ENCODE measurements at regions not wholly inside any gene's neighbourhood (a gene's known extent, or its start where the extent isn't known, plus 50 kb on each side); places are given as distances from the start of the nearest gene placed in this dataset.
"Not testable (repeated sequence)": the region's sequence is repeated elsewhere in the genome, so short reads cannot be mapped to it uniquely, and the experiment has no call there.

- TF ChIP-seq CTCF (IDR thresholded peaks at IDR 0.05) = no peak
- no peaks in the 10 kb centered on the region for H3K27me3 ChIP-seq
- no peaks in the 10 kb centered on the region for H3K9me3 ChIP-seq
- H3K36me3 ChIP-seq = no peaks in the 10 kb centered on the region
- no peak overlapping the region for H3K4me3 ChIP-seq
- intact Hi-C loops (cut with DNase I) = no loop called here
- H3K27ac ChIP-seq = no peak overlapping the region
- no peak for DNase-seq
- no peak overlapping the region for H3K9ac ChIP-seq (ENCODE audit: low read depth in 2 of 2, low read length in 2 of 2)
- H3K4me1 ChIP-seq = no peaks in the 10 kb centered on the region
Measured at GRCh38 chr3:96347289-96347688, 467.1 kb upstream of the EPHA6 start.

- H3K9me3 ChIP-seq; H3K9ac ChIP-seq (ENCODE audit: low read depth in 2 of 2, low read length in 2 of 2); H3K27me3 ChIP-seq; H3K4me3 ChIP-seq; DNase-seq; H3K4me1 ChIP-seq; H3K36me3 ChIP-seq; H3K27ac ChIP-seq; intact Hi-C loops (cut with DNase I): not testable (repeated sequence)
Measured at GRCh38 chr3:96351598-96351997, 462.8 kb upstream of the EPHA6 start.

GRCh38 chr3:96354106-96354505 is 460.3 kb upstream of the EPHA6 start:
- H3K4me1 ChIP-seq = no peaks in the 10 kb centered on the region
- intact Hi-C loops (cut with DNase I) = no loop called here

GRCh38 chr3:96354742-96355141 is 459.7 kb upstream of the EPHA6 start:
- Histone ChIP-seq H3K9me3 (no peaks in the 10 kb centered on the region), H3K4me3 (no peak overlapping the region), H3K4me1 (no peaks in the 10 kb centered on the region), H3K36me3 (no peaks in the 10 kb centered on the region), H3K27me3 (no peaks in the 10 kb centered on the region), H3K27ac (no peak overlapping the region), H3K9ac (ENCODE audit: low read depth in 2 of 2, low read length in 2 of 2) (no peak overlapping the region)
- TF ChIP-seq CTCF (IDR thresholded peaks at IDR 0.05) = no peak
- intact Hi-C loops (cut with DNase I) = no loop called here
- no peak for DNase-seq

More at GRCh38 chr3:96354106-96354505, 460.3 kb upstream of the EPHA6 start:
- TF ChIP-seq CTCF (IDR thresholded peaks at IDR 0.05) = no peak
- no peak for DNase-seq
- H3K27ac ChIP-seq = no peak overlapping the region
- no peaks in the 10 kb centered on the region for H3K36me3 ChIP-seq
- H3K27me3 ChIP-seq = no peaks in the 10 kb centered on the region
- H3K9ac ChIP-seq (ENCODE audit: low read depth in 2 of 2, low read length in 2 of 2) = no peak overlapping the region
- no peak overlapping the region for H3K4me3 ChIP-seq
- H3K9me3 ChIP-seq = no peaks in the 10 kb centered on the region

GRCh38 chr3:96361241-96361640 is 453.2 kb upstream of the EPHA6 start:
- DNase-seq = no peak
- H3K27me3 ChIP-seq = no peaks in the 10 kb centered on the region
- intact Hi-C loops (cut with DNase I) = no loop called here
- no peak for TF ChIP-seq CTCF (IDR thresholded peaks at IDR 0.05)
- no peaks in the 10 kb centered on the region for H3K36me3 ChIP-seq
- H3K9me3 ChIP-seq = no peaks in the 10 kb centered on the region
- no peak overlapping the region for H3K9ac ChIP-seq (ENCODE audit: low read depth in 2 of 2, low read length in 2 of 2)
- H3K27ac ChIP-seq = no peak overlapping the region
- no peaks in the 10 kb centered on the region for H3K4me1 ChIP-seq
- no peak overlapping the region for H3K4me3 ChIP-seq

GRCh38 chr3:96370637-96371036 is 443.8 kb upstream of the EPHA6 start:
- intact Hi-C loops (cut with DNase I) = no loop called here
- Histone ChIP-seq H3K36me3 (no peaks in the 10 kb centered on the region), H3K9ac (ENCODE audit: low read depth in 2 of 2, low read length in 2 of 2) (no peak overlapping the region), H3K27me3 (no peaks in the 10 kb centered on the region), H3K9me3 (no peaks in the 10 kb centered on the region), H3K4me1 (no peaks in the 10 kb centered on the region), H3K4me3 (no peak overlapping the region), H3K27ac (no peak overlapping the region)
- no peak for TF ChIP-seq CTCF (IDR thresholded peaks at IDR 0.05)
- no peak for DNase-seq

Measured in colonic mucosa (tissue), 4 donors.